LNCaP clone FGC (cell line): ENCODE measurements at regions not wholly inside any gene's neighbourhood (a gene's known extent, or its start where the extent isn't known, plus 50 kb on each side); places are given as distances from the start of the nearest gene placed in this dataset.

Source experiments
- DNase-seq: peaks from one replicate; pipeline ENCODE4 v3.0.0-alpha.2; 2011; ENCODE audit warnings: low read depth
- H3K4me3 ChIP-seq: 2 replicates; pipeline ENCODE4 v1.5.1; 2011; ENCODE audit warnings: mild to moderate bottlenecking, low read depth, low read length, control low read depth
- CTCF ChIP-seq: IDR thresholded peaks from 2 replicates; pipeline ENCODE4 v1.5.1; 2012; ENCODE audit warnings: mild to moderate bottlenecking; ENCODE audit not compliant: control insufficient read depth, insufficient read depth; ENCODE audit errors: extremely low read depth

- H3K4me3 ChIP-seq = no peak overlapping the region
- no peak for TF ChIP-seq CTCF
- DNase-seq = no peak
Observed at GRCh38 chr12:17592472-17592871, 497.5 kb downstream of the RERGL start.

GRCh38 chr12:17591005-17591681 is 498.9 kb downstream of the RERGL start:
- no peak for TF ChIP-seq CTCF
- no peak overlapping the region for H3K4me3 ChIP-seq
- no peak for DNase-seq

- no peak overlapping the region for H3K4me3 ChIP-seq
- DNase-seq = no peak
- TF ChIP-seq CTCF = peak; percentile 71
Observed at GRCh38 chr12:17588968-17589367, 501.0 kb downstream of the RERGL start.

GRCh38 chr12:17579205-17580026 is 510.6 kb downstream of the RERGL start:
- no peak overlapping the region for H3K4me3 ChIP-seq
- DNase-seq = no peak
- TF ChIP-seq CTCF = no peak

GRCh38 chr12:17577405-17577804 is 512.6 kb downstream of the RERGL start:
- DNase-seq = no peak
- no peak overlapping the region for H3K4me3 ChIP-seq
- TF ChIP-seq CTCF = no peak

GRCh38 chr12:17572250-17572649 is 517.7 kb downstream of the RERGL start:
- TF ChIP-seq CTCF = no peak
- no peak overlapping the region for H3K4me3 ChIP-seq
- no peak for DNase-seq
